Caco-2 (cell line): ENCODE measurements at regions not wholly inside any gene's neighbourhood (a gene's known extent, or its start where the extent isn't known, plus 50 kb on each side); places are given as distances from the start of the nearest gene placed in this dataset.

Experiments
- BruUV-seq: library from RNA; stranded (reverse); fragments of 400-500 nt; replicated peaks from 2 replicates; lab custom pipeline; 2021; lab: Mats Ljungman, UMichigan
- CTCF ChIA-PET: fragments of 300-600 bp; sonication (Branson Sonifier 250); formaldehyde crosslinking; loops from one replicate; lab custom pipeline; 2022; ENCODE audit warnings: antibody characterized with exemption; lab: Charles Lee
- POLR2A ChIA-PET: fragments of 300-600 bp; sonication (Branson Sonifier 250); formaldehyde crosslinking; loops from one replicate; lab custom pipeline; 2022; ENCODE audit warnings: antibody characterized with exemption; lab: Charles Lee
- DNase-seq, 2 experiments: peaks; one replicate each; pipeline versions ENCODE4 v3.0.0 to v3.0.0-alpha.2; 2020 to 2022
- H3K27me3 ChIP-seq: replicated peaks from 2 replicates; pipeline ENCODE4 v1.6.0; 2011; ENCODE audit warnings: low read length; ENCODE audit not compliant: control insufficient read depth, insufficient read depth
- H3K36me3 ChIP-seq: 2 replicates; pipeline ENCODE4 v1.5.1; 2011; ENCODE audit warnings: low read length; ENCODE audit not compliant: control insufficient read depth, insufficient read depth
- H3K4me1 ChIP-seq: fragments of 250-450 bp; sonication (Bioruptor Pico); 2 replicates; pipeline ENCODE4 v1.5.1; 2020; ENCODE audit warnings: mild to moderate bottlenecking
- H3K4me3 ChIP-seq: 2 replicates; pipeline ENCODE4 v1.5.1; 2011; ENCODE audit warnings: low read depth, mild to moderate bottlenecking, control low read depth, low read length
- H3K9me3 ChIP-seq: fragments of 250-450 bp; sonication (Bioruptor Pico); 2 replicates; pipeline ENCODE4 v1.5.1; 2020; ENCODE audit warnings: mild to moderate bottlenecking, moderate library complexity
- H3K27ac Mint-ChIP-seq: one replicate; pipeline ENCODE4 v1.8.0; 2022; ENCODE audit warnings: mixed read lengths; ENCODE audit not compliant: unreplicated experiment
- H3K27me3 Mint-ChIP-seq: one replicate; pipeline ENCODE4 v1.8.0; 2022; ENCODE audit warnings: mixed read lengths; ENCODE audit not compliant: insufficient read depth, unreplicated experiment
- H3K36me3 Mint-ChIP-seq: one replicate; pipeline ENCODE4 v1.8.0; 2022; ENCODE audit warnings: mild to moderate bottlenecking, mixed read lengths; ENCODE audit not compliant: insufficient read depth, unreplicated experiment
- H3K4me1 Mint-ChIP-seq: one replicate; pipeline ENCODE4 v1.8.0; 2022; ENCODE audit warnings: low read depth, mixed read lengths; ENCODE audit not compliant: unreplicated experiment
- H3K4me3 Mint-ChIP-seq: one replicate; pipeline ENCODE4 v1.8.0; 2022; ENCODE audit warnings: mild to moderate bottlenecking, moderate library complexity, mixed read lengths; ENCODE audit not compliant: unreplicated experiment
- H3K9me3 Mint-ChIP-seq: one replicate; pipeline ENCODE4 v1.8.0; 2022; ENCODE audit warnings: mixed read lengths; ENCODE audit not compliant: unreplicated experiment
- intact Hi-C: fragments of 100-400 bp; cut with micrococcal nuclease; formaldehyde crosslinking; loops from one replicate; pipeline ENCODE4 v1.10.0; 2022; ENCODE audit not compliant: unreplicated experiment
- TF ChIP-seq, protein P1 (sequence below), 2 experiments: fragments of 200-600 bp in 1 of 2; IDR thresholded peaks; 1 replicate in 1 of 2; 2 replicates in 1 of 2; pipeline versions ENCODE4 v1.5.1 to v1.8.0; 2011 to 2022; ENCODE audit warnings: antibody characterized with exemption in 1 of 2, control low read depth in 1 of 2, inconsistent platforms in 1 of 2, low read depth in 1 of 2, low read length in 1 of 2, mild to moderate bottlenecking in 1 of 2, moderate library complexity in 1 of 2; ENCODE audit not compliant: insufficient read depth in 1 of 2, severe bottlenecking in 1 of 2, unreplicated experiment in 1 of 2

DNA sequence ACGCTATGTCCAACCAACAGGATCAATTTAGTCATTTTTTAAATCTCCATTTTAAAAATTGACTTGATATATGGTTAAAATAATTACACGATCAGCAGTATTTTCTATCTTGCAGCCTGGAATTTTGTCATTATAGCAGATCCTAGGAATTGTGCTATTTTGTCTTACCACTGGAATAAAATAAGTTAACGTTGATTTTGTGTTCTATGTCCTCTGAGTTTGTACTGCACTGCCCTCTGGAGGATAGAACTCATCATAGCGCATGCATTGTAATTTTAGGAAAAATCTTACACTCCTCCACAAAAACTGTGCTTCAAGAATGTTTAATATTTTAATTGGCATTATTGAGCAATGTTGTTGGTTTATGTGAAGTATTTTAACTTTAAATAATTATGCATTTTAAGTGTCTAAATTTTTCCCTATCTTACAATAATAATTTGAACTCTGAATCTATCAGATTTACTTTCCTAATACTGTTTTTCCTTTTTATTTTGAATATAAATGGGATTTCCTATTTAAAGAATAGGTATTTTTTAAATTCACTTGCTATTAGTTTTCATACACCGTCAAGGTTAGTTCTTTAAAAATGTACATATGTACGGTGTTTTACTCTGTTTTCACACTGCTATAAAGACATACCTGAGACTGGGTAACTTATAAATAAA lies 220.1 kb downstream of the PPP1R3A start:
- CTCF ChIA-PET: no interaction called here
- H3K4me3 Mint-ChIP-seq: no peak overlapping the region
- H3K27me3 Mint-ChIP-seq: no peaks in the 10 kb centered on the region
- H3K4me1 Mint-ChIP-seq: peaks cover 7% of the 10 kb centered on the region
- POLR2A ChIA-PET: no interaction called here
- DNase-seq: peak in 1 of 2 experiments; percentile 27
- H3K36me3 ChIP-seq: no peaks in the 10 kb centered on the region
- BruUV-seq: no TSS peak
- no peaks in the 10 kb centered on the region for H3K9me3 Mint-ChIP-seq
- TF ChIP-seq, protein P1, sequence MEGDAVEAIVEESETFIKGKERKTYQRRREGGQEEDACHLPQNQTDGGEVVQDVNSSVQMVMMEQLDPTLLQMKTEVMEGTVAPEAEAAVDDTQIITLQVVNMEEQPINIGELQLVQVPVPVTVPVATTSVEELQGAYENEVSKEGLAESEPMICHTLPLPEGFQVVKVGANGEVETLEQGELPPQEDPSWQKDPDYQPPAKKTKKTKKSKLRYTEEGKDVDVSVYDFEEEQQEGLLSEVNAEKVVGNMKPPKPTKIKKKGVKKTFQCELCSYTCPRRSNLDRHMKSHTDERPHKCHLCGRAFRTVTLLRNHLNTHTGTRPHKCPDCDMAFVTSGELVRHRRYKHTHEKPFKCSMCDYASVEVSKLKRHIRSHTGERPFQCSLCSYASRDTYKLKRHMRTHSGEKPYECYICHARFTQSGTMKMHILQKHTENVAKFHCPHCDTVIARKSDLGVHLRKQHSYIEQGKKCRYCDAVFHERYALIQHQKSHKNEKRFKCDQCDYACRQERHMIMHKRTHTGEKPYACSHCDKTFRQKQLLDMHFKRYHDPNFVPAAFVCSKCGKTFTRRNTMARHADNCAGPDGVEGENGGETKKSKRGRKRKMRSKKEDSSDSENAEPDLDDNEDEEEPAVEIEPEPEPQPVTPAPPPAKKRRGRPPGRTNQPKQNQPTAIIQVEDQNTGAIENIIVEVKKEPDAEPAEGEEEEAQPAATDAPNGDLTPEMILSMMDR (IDR thresholded peaks at IDR 0.05; ENCODE audit: insufficient read depth in 1 of 2, low read depth in 1 of 2, low read length in 1 of 2, severe bottlenecking in 1 of 2, unreplicated experiment in 1 of 2): peak; percentile 51 to 83
- no peak overlapping the region for H3K4me3 ChIP-seq
- H3K27me3 ChIP-seq: no peaks in the 10 kb centered on the region
- no peaks in the 10 kb centered on the region for H3K36me3 Mint-ChIP-seq
- H3K27ac Mint-ChIP-seq: no peak overlapping the region
- intact Hi-C loops: loop anchor here (1.0 to 5.0 kb wide), 2 partner anchors 294 to 541 kb away; no protein-coding TSS in a partner anchor
- no peaks in the 10 kb centered on the region for H3K4me1 ChIP-seq
- H3K9me3 ChIP-seq: no peaks in the 10 kb centered on the region

DNA sequence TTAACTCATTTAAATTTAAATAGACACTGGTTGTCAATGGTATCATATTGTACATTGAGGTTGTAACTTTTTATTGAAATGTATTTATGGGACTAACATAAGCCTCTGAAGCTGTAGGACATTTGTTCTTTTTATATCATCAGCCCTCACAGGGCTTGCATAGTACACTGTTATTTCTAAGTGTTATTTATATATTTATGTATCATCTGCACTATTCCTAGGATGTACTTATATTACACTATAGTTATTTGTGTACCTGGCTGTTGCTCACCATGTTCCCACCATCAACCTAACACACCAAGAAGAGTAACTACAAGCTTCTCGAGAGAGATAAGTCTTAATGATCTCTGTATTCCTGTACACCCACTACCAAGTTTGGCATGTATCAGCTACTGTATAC lies 224.7 kb downstream of the PPP1R3A start:
- BruUV-seq: no TSS peak
- no peak overlapping the region for H3K4me3 Mint-ChIP-seq
- POLR2A ChIA-PET: no interaction called here
- Histone ChIP-seq H3K9me3 (no peaks in the 10 kb centered on the region), H3K4me3 (no peak overlapping the region), H3K4me1 (no peaks in the 10 kb centered on the region), H3K27me3 (no peaks in the 10 kb centered on the region), H3K36me3 (no peaks in the 10 kb centered on the region)
- peaks cover 7% of the 10 kb centered on the region for H3K4me1 Mint-ChIP-seq
- intact Hi-C loops: no loop called here
- H3K9me3 Mint-ChIP-seq: no peaks in the 10 kb centered on the region
- no peaks in the 10 kb centered on the region for H3K27me3 Mint-ChIP-seq
- H3K36me3 Mint-ChIP-seq: no peaks in the 10 kb centered on the region
- TF ChIP-seq, protein P1 (IDR thresholded peaks at IDR 0.05; ENCODE audit: insufficient read depth in 1 of 2, low read depth in 1 of 2, low read length in 1 of 2, severe bottlenecking in 1 of 2, unreplicated experiment in 1 of 2): no peak
- no peak for DNase-seq
- CTCF ChIA-PET: no interaction called here
- no peak overlapping the region for H3K27ac Mint-ChIP-seq

DNA sequence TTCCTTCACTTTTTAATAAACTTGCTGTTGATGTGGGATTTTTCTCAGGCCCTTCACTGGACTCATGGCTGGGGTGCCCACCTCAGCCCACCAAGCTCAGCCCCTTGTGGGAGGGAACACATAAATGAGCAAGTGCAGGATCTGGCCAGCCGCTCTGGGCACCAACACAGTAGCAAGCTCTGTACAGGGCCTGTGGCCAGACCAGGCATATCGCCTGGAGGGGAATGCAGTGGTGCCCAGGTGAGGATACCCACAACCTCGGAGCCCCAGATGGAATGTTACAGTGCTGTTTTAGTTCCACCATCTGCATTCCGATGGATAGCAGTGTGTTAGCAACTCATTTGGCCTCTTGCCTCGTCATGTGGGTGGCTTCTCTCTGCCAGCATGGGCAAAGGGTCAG lies 234.6 kb downstream of the PPP1R3A start:
- Mint-ChIP-seq H3K27me3 (no peaks in the 10 kb centered on the region), H3K9me3 (no peaks in the 10 kb centered on the region), H3K36me3 (no peaks in the 10 kb centered on the region), H3K27ac (no peak overlapping the region), H3K4me3 (no peak overlapping the region), H3K4me1 (no peaks in the 10 kb centered on the region)
- DNase-seq: no peak
- TF ChIP-seq, protein P1 (IDR thresholded peaks at IDR 0.05; ENCODE audit: insufficient read depth in 1 of 2, low read depth in 1 of 2, low read length in 1 of 2, severe bottlenecking in 1 of 2, unreplicated experiment in 1 of 2): no peak
- intact Hi-C loops: no loop called here
- H3K4me3 ChIP-seq: no peak overlapping the region
- ChIA-PET POLR2A (no interaction called here), CTCF (no interaction called here)
- no peaks in the 10 kb centered on the region for H3K27me3 ChIP-seq
- BruUV-seq: no TSS peak
- no peaks in the 10 kb centered on the region for H3K36me3 ChIP-seq
- H3K9me3 ChIP-seq: no peaks in the 10 kb centered on the region
- no peaks in the 10 kb centered on the region for H3K4me1 ChIP-seq
